GM19455 (cell line): ENCODE measurements at regions not wholly inside any gene's neighbourhood (a gene's known extent, or its start where the extent isn't known, plus 50 kb on each side); places are given as distances from the start of the nearest gene placed in this dataset.
"Not testable (repeated sequence)": the region's sequence is repeated elsewhere in the genome, so short reads cannot be mapped to it uniquely, and the experiment has no call there.

Source experiments
- ATAC-seq: cut with Tn5 transposase; IDR thresholded peaks from one replicate; pipeline ENCODE4 v1.9.1; 2021; ENCODE audit not compliant: unreplicated experiment

GRCh38 chr1:82065916-82066315 lies 265.2 kb downstream of the ADGRL2 start:
- no peak for ATAC-seq

DNA sequence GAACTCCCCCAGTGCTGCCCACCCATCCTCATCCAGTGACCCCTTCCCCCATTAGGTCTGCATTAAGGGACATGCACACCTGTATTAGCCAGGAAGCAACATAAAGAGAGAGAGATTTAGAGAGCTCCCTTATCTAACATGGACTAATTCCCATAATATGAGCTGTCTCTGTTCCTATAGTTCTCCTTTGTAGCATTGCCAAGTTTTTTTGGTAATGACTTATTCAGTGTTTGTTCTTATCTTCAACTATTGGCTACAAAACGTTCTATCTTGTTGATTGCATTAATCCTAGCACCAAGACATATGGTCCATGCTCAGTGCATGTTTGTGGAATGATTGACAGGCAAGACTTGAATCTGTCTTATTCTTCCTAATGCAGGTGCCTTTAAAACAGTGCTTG lies 264.0 kb downstream of the ADGRL2 start:
- no peak for ATAC-seq

GRCh38 chr1:82062206-82062605 lies 261.5 kb downstream of the ADGRL2 start:
- ATAC-seq, result no peak

GRCh38 chr1:82059959-82060358 lies 259.2 kb downstream of the ADGRL2 start:
- no peak for ATAC-seq

GRCh38 chr1:82057011-82057410 lies 256.3 kb downstream of the ADGRL2 start:
- ATAC-seq, result no peak

- ATAC-seq, result not testable (repeated sequence)
Observed at GRCh38 chr1:82055375-82055774, 254.6 kb downstream of the ADGRL2 start.

DNA sequence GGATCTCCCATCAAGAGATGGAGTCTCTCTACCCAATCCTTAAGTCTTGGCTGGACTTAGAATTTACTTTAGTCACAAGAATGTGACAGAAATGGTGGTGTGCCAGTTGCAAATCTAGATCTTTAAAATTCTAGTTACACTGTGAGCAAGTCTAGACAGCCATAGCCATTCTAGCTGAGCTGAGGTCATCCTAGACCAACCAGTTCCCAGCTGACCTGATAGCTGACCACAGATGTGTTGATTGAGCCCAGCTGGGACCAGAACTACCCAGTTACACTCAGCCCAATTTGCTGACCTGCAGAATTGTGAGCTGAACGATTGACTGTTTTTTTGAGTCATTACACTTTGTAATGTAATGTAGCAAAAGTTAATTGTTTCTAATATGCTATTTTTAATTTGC lies 251.8 kb downstream of the ADGRL2 start:
- ATAC-seq, result no peak

DNA sequence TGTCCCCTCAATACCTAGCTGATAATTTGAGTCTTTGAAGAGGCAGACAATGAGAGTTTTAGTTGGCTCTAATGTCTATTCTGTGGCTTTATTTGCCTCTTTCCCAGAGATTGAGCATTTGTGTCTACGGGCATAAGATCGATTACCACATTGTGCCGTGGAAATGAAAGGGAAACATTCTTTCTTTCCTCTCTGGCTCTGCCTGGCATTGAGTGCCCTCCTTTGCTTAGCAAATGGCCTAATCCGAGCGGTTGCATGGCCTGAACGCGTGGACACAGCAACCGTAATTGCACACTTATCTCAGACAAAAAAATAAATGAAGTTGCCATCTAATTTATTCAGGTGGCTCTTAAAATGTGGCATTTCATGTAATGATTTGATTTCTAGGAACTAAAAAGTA lies 247.9 kb downstream of the ADGRL2 start:
- no peak for ATAC-seq

- ATAC-seq, result no peak
Observed at GRCh38 chr1:82045221-82045620, 244.5 kb downstream of the ADGRL2 start.

- no peak for ATAC-seq
Observed at GRCh38 chr1:82044536-82044935, 243.8 kb downstream of the ADGRL2 start.

- ATAC-seq, result no peak
Observed at GRCh38 chr1:82044111-82044510, 243.4 kb downstream of the ADGRL2 start.

DNA sequence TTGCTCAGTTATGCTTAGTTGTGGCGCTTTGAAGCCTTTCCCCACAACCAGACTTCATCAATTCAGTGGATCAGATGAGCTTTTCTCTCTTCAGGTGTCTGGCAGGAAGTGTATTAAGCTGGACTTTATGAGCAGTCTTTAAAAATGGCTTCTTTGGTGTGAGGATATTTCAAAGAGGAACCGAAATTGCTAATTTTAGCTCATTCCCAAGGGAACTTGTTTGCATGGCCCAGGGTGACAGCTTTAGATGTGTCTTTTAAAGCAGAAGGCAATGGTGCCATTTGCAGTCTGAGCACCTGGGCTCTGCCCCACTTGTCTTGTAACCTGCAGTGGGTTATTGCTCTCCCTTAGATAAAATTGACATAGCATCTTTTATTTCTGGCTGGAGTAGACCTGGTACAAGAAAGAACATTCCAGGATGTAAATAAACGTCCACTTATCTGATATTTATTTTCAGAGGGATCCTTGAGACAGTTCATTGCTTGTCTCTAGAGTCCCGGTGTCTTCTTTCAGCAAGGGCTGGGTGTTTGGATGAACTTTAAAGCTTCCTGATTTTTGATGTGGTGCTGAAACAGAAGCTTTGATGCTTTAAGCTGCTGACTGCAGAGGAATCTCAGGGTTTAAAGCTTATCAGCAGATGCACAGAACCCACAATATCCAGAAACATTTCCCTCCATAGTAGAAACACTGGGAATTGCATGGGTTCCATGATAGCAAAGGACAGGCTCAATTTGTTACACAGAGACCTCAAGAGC lies 241.7 kb downstream of the ADGRL2 start:
- ATAC-seq, result no peak
